ENCODE measurements at regions not wholly inside any gene's neighbourhood (a gene's known extent, or its start where the extent isn't known, plus 50 kb on each side); places are given as distances from the start of the nearest gene placed in this dataset.

DNA sequence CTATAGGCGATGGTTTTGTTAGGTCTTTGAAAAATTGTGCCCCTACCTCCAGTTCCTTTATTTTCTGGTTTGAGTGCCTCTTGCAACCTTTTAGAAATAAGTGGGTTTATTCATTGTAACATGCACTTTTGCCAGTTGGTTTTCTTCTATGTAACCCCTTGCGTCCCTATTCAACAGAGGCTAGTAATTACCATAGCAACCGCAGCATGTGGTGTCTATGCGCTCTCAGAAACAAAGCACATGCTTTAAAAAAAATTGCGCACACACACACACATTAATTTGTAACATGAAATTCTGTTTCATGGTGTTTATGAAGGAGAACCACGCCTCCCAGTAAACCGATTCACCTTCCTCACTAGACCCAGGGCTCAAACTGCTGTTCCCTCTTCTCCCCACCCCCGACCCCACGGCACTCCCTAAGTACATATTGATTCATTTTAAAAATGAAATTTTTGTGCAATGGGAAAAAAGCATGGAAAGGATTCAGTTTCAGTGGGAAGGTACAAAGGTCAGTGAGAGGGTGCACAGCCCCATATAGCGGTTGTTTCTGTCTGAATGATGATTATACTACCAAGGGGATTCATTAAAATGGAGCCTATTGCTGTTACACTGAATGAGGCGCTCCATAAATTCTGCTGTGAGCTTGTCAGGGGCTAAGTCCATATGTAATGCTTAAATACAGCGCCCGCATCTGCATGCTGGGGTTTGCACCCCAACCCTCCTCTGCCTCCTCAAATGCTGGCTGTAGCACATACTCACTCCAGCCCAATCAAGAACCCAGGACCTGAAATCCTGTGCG is 206.9 kb downstream of the ICOS start:
- Histone ChIP-seq H3K56ac (ENCODE audit: insufficient read length, low read depth, low read length) (no peak overlapping the region), H3K9ac (ENCODE audit: extremely low read depth, insufficient read length, low read length) (no peak overlapping the region), H3K18ac (ENCODE audit: insufficient read length, low read depth, low read length) (no peak overlapping the region), H3K27ac (ENCODE audit: insufficient read length, low read depth, low read length) (no peak overlapping the region), H2BK12ac (ENCODE audit: insufficient read length, low read depth, low read length) (no peak overlapping the region), H3K79me2 (ENCODE audit: insufficient read depth, low read length) (no peaks in the 10 kb centered on the region), H4K20me1 (ENCODE audit: control insufficient read depth, insufficient read depth, insufficient read length) (no peaks in the 10 kb centered on the region), H3K4ac (ENCODE audit: low read depth, low read length) (no peak overlapping the region), H3K27me3 (ENCODE audit: insufficient read depth, low read length) (no peaks in the 10 kb centered on the region), H3K4me1 (ENCODE audit: insufficient read depth, low read length) (no peaks in the 10 kb centered on the region), H2BK15ac (ENCODE audit: low read depth, low read length) (no peak overlapping the region), H3T11ph (ENCODE audit: low read length) (no peak overlapping the region), H2BK20ac (ENCODE audit: low read depth, low read length, poor library complexity, severe bottlenecking) (no peak overlapping the region), H4K8ac (replicated peaks; ENCODE audit: insufficient read length, low read depth, low read length) (no peak overlapping the region), H3K23me2 (ENCODE audit: insufficient read length, low read depth, low read length, poor library complexity, severe bottlenecking) (no peaks in the 10 kb centered on the region), H2BK5ac (ENCODE audit: insufficient read length, low read length) (no peak overlapping the region), H4K5ac (ENCODE audit: insufficient read length, low read depth, low read length) (no peak overlapping the region), H3K79me1 (ENCODE audit: insufficient read depth, low read depth, low read length, poor library complexity, severe bottlenecking) (no peaks in the 10 kb centered on the region), H3K4me2 (ENCODE audit: insufficient read depth, insufficient read length, low read length) (no peak overlapping the region), H3K14ac (ENCODE audit: insufficient read depth, low read length) (no peak overlapping the region), H2AK5ac (ENCODE audit: insufficient read length, low read length) (no peak overlapping the region), H3K9me3 (ENCODE audit: control insufficient read depth, low read depth, low read length) (no peaks in the 10 kb centered on the region), H4K91ac (ENCODE audit: insufficient read length, low read depth, low read length) (no peak overlapping the region), H2AFZ (ENCODE audit: low read length) (no peak overlapping the region), H3K23ac (ENCODE audit: insufficient read length, low read depth, low read length) (no peak overlapping the region), H2BK120ac (ENCODE audit: low read depth, low read length, poor library complexity, severe bottlenecking) (no peak overlapping the region)
- Mint-ChIP-seq H3K36me3 (ENCODE audit: insufficient read depth in 1 of 3, low read depth in 3 of 3) (no peaks in the 10 kb centered on the region), H3K4me1 (peaks cover 14 to 20% of the 10 kb centered on the region in 2 experiments), H3K9me3 (no peaks in the 10 kb centered on the region), H3K27ac (no peak overlapping the region), H3K4me3 (no peak overlapping the region), H3K27me3 (ENCODE audit: low read depth) (no peaks in the 10 kb centered on the region)
- TF ChIP-seq, protein P1, sequence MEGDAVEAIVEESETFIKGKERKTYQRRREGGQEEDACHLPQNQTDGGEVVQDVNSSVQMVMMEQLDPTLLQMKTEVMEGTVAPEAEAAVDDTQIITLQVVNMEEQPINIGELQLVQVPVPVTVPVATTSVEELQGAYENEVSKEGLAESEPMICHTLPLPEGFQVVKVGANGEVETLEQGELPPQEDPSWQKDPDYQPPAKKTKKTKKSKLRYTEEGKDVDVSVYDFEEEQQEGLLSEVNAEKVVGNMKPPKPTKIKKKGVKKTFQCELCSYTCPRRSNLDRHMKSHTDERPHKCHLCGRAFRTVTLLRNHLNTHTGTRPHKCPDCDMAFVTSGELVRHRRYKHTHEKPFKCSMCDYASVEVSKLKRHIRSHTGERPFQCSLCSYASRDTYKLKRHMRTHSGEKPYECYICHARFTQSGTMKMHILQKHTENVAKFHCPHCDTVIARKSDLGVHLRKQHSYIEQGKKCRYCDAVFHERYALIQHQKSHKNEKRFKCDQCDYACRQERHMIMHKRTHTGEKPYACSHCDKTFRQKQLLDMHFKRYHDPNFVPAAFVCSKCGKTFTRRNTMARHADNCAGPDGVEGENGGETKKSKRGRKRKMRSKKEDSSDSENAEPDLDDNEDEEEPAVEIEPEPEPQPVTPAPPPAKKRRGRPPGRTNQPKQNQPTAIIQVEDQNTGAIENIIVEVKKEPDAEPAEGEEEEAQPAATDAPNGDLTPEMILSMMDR (conservative IDR thresholded peaks at IDR 0.05): no peak
- no CpG with 5 or more reads among the region's 14 CpGs for WGBS (ENCODE audit: extremely low coverage, insufficient read length, low lambda C conversion rate)
- no peak for DNase-seq

Data from H9 (cell line).